Endodermal cell (in vitro differentiated cells): ENCODE measurements at regions not wholly inside any gene's neighbourhood (a gene's known extent, or its start where the extent isn't known, plus 50 kb on each side); places are given as distances from the start of the nearest gene placed in this dataset.

ENCODE experiments used
- DNase-seq: peaks from one replicate; pipeline ENCODE4 v3.0.0-alpha.2; 2017
- H3K27ac ChIP-seq: 2 replicates; pipeline ENCODE4 v1.5.1; 2013; ENCODE audit warnings: mild to moderate bottlenecking, low read depth, low read length, moderate library complexity
- H3K27me3 ChIP-seq: 2 replicates; pipeline ENCODE4 v1.6.1; 2013; ENCODE audit warnings: mild to moderate bottlenecking, low read length, moderate library complexity; ENCODE audit not compliant: insufficient read depth, control insufficient read depth, poor library complexity, severe bottlenecking
- H3K36me3 ChIP-seq: 2 replicates; pipeline ENCODE4 v1.7.0; 2013; ENCODE audit warnings: mild to moderate bottlenecking, low read length, moderate library complexity; ENCODE audit not compliant: control insufficient read depth, insufficient read depth
- H3K4me1 ChIP-seq: one replicate; pipeline ENCODE4 v1.7.0; 2013; ENCODE audit warnings: low read length; ENCODE audit not compliant: control insufficient read depth, insufficient read depth
- H3K4me3 ChIP-seq: 2 replicates; pipeline ENCODE4 v1.5.1; 2013; ENCODE audit warnings: mild to moderate bottlenecking, low read length, moderate library complexity
- H3K9ac ChIP-seq: 2 replicates; pipeline ENCODE4 v1.6.1; 2013; ENCODE audit warnings: mild to moderate bottlenecking, low read length, moderate library complexity; ENCODE audit not compliant: poor library complexity, severe bottlenecking; ENCODE audit errors: extremely low read depth
- H3K9me3 ChIP-seq: 2 replicates; pipeline ENCODE4 v1.6.1; 2013; ENCODE audit warnings: mild to moderate bottlenecking, low read length, moderate library complexity; ENCODE audit not compliant: control insufficient read depth
- H3K27ac Mint-ChIP-seq: 2 replicates; pipeline ENCODE4 v1.8.0; 2020; ENCODE audit warnings: mixed read lengths
- H3K27me3 Mint-ChIP-seq: 2 replicates; pipeline ENCODE4 v1.8.0; 2021; ENCODE audit warnings: mild to moderate bottlenecking, mixed read lengths; ENCODE audit not compliant: insufficient read depth
- H3K36me3 Mint-ChIP-seq: 2 replicates; pipeline ENCODE4 v1.8.0; 2020; ENCODE audit warnings: low read depth, mixed read lengths
- H3K4me1 Mint-ChIP-seq: 2 replicates; pipeline ENCODE4 v1.8.0; 2020; ENCODE audit warnings: mixed read lengths
- H3K4me3 Mint-ChIP-seq: 2 replicates; pipeline ENCODE4 v1.8.0; 2020; ENCODE audit warnings: mild to moderate bottlenecking, moderate library complexity, mixed read lengths
- H3K9me3 Mint-ChIP-seq: 2 replicates; pipeline ENCODE4 v1.8.0; 2020; ENCODE audit warnings: mild to moderate bottlenecking, mixed read lengths
- WGBS, 2 experiments: methylation state at CpG; one replicate each; pipeline versions ENCODE4 v1.1.5 to v1.1.7; 2013; ENCODE audit warnings: missing lambda C conversion rate in 2 of 2, mixed read lengths in 1 of 2; ENCODE audit not compliant: insufficient coverage in 1 of 2, insufficient read length in 1 of 2; 5-methylcytosine and 5-hydroxymethylcytosine counted together
- TF ChIP-seq, protein P1 (sequence below): fragments of 200-600 bp; sonication (generic); conservative IDR thresholded peaks from 2 replicates; pipeline ENCODE4 v1.5.0; 2021; ENCODE audit warnings: antibody characterized with exemption, mild to moderate bottlenecking

DNA sequence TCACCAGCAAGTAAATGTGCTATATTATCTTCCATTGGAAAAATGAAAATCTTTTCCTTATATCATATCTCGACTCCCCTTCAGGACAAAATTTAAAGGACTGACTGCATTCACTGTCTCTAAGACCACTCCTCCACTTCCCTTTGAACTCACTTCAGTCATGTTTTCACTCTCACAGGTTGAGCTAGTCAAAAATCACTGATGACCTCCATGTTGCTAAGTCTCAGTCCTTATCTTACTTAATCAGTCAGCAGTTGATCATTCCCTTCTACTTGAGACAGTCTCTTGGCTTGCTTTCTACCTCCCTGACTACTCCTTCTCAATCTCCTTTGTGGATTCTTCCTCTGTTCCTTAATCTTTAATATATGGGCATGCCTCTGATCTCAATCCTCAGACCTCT lies 117.0 kb upstream of the LSM6 start:
- H3K27ac ChIP-seq, result no peak overlapping the region
- H3K36me3 ChIP-seq, result no peaks in the 10 kb centered on the region
- Mint-ChIP-seq H3K9me3 (no peaks in the 10 kb centered on the region), H3K36me3 (no peaks in the 10 kb centered on the region), H3K27ac (no peak overlapping the region), H3K27me3 (no peaks in the 10 kb centered on the region), H3K4me1 (peaks cover 3% of the 10 kb centered on the region), H3K4me3 (no peak overlapping the region)
- WGBS, 2 experiments, result 96 to 100% methylated on average over 1 of the region's 1 CpG
- H3K27me3 ChIP-seq, result no peaks in the 10 kb centered on the region
- H3K4me3 ChIP-seq, result no peak overlapping the region
- no peak for DNase-seq
- TF ChIP-seq, protein P1, sequence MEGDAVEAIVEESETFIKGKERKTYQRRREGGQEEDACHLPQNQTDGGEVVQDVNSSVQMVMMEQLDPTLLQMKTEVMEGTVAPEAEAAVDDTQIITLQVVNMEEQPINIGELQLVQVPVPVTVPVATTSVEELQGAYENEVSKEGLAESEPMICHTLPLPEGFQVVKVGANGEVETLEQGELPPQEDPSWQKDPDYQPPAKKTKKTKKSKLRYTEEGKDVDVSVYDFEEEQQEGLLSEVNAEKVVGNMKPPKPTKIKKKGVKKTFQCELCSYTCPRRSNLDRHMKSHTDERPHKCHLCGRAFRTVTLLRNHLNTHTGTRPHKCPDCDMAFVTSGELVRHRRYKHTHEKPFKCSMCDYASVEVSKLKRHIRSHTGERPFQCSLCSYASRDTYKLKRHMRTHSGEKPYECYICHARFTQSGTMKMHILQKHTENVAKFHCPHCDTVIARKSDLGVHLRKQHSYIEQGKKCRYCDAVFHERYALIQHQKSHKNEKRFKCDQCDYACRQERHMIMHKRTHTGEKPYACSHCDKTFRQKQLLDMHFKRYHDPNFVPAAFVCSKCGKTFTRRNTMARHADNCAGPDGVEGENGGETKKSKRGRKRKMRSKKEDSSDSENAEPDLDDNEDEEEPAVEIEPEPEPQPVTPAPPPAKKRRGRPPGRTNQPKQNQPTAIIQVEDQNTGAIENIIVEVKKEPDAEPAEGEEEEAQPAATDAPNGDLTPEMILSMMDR, result no peak
- H3K4me1 ChIP-seq, result no peaks in the 10 kb centered on the region
- no peak overlapping the region for H3K9ac ChIP-seq
- no peaks in the 10 kb centered on the region for H3K9me3 ChIP-seq

GRCh38 chr4:146054676-146055075 lies 116.1 kb upstream of the ZNF827 start:
- no peak overlapping the region for H3K4me3 ChIP-seq
- H3K4me1 Mint-ChIP-seq, result no peaks in the 10 kb centered on the region
- no peak overlapping the region for H3K27ac Mint-ChIP-seq
- DNase-seq, result no peak
- no peaks in the 10 kb centered on the region for H3K36me3 ChIP-seq
- H3K27me3 Mint-ChIP-seq, result no peaks in the 10 kb centered on the region
- no peak overlapping the region for H3K9ac ChIP-seq
- H3K4me1 ChIP-seq, result no peaks in the 10 kb centered on the region
- H3K9me3 Mint-ChIP-seq, result no peaks in the 10 kb centered on the region
- H3K4me3 Mint-ChIP-seq, result no peak overlapping the region
- TF ChIP-seq, protein P1, result no peak
- H3K36me3 Mint-ChIP-seq, result no peaks in the 10 kb centered on the region
- H3K27me3 ChIP-seq, result no peaks in the 10 kb centered on the region
- no peaks in the 10 kb centered on the region for H3K9me3 ChIP-seq
- no peak overlapping the region for H3K27ac ChIP-seq

- no peaks in the 10 kb centered on the region for H3K27me3 ChIP-seq
- no peak overlapping the region for H3K4me3 ChIP-seq
- H3K4me3 Mint-ChIP-seq, result no peak overlapping the region
- 100% methylated on average over 1 of the region's 1 CpG; no CpG with 5 or more reads in 1 of the 2 experiments for WGBS, 2 experiments
- no peak overlapping the region for H3K27ac ChIP-seq
- no peaks in the 10 kb centered on the region for H3K4me1 ChIP-seq
- H3K4me1 Mint-ChIP-seq, result no peaks in the 10 kb centered on the region
- no peaks in the 10 kb centered on the region for H3K9me3 ChIP-seq
- DNase-seq, result no peak
- H3K36me3 Mint-ChIP-seq, result no peaks in the 10 kb centered on the region
- no peaks in the 10 kb centered on the region for H3K36me3 ChIP-seq
- H3K9ac ChIP-seq, result no peak overlapping the region
- no peaks in the 10 kb centered on the region for H3K9me3 Mint-ChIP-seq
- TF ChIP-seq, protein P1, result no peak
- H3K27ac Mint-ChIP-seq, result no peak overlapping the region
- H3K27me3 Mint-ChIP-seq, result no peaks in the 10 kb centered on the region
Measured at GRCh38 chr4:146053891-146054290, 115.3 kb upstream of the ZNF827 start.
